Urothelium cell line (cell line): ENCODE measurements at regions not wholly inside any gene's neighbourhood (a gene's known extent, or its start where the extent isn't known, plus 50 kb on each side); places are given as distances from the start of the nearest gene placed in this dataset.

Experiments used
- DNase-seq: peaks from one replicate; pipeline ENCODE4 v3.0.0; 2011; ENCODE audit warnings: low spot score, mixed read lengths
- FAIRE-seq: peaks from 2 replicates; lab custom pipeline; 2011; peaks lifted over from hg19 to GRCh38; lab: Jason Lieb, UNC

DNA sequence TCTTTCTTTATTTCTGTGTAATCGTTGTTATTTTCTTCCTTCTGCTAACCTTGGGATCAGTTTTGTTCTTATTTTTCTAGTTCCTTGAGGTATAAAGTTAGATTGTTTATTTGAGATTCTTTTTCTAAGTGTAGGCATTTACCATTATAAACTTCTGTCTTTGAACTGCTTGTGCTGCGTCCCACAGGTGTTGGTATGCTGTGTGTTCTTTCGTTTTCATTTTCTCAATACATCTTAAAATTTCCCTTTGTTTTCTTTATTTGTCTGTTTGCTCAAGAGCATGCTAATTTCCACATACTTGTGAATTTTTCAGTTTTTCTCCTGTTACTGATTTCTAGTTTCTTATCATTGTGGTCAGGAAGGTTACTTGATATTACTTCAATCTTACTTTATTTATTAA is 873.8 kb upstream of the GCFC2 start:
- FAIRE-seq = no peak

DNA sequence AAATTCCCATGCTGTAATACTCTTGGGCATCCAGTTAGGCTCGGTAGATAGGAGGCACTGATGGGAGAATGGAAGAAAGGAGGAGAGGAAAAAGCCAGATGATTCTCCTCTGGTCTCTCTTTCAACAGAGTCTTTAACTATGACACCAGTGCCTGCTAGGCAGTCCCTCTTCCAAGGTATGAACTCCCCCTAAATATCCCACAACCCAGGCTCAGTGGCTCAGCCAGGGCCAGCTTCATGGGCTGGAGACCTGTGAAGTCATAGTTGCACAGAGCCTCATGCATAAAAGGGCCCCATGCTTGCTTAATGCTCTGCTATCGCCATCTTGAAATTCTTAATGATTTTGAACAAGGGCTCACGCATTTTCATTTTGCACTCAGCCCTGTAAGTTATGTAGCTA is 869.2 kb upstream of the GCFC2 start:
- no peak for FAIRE-seq
- no peak for DNase-seq

More for the DNA sequence above, 873.8 kb upstream of the GCFC2 start:
- DNase-seq = no peak

DNA sequence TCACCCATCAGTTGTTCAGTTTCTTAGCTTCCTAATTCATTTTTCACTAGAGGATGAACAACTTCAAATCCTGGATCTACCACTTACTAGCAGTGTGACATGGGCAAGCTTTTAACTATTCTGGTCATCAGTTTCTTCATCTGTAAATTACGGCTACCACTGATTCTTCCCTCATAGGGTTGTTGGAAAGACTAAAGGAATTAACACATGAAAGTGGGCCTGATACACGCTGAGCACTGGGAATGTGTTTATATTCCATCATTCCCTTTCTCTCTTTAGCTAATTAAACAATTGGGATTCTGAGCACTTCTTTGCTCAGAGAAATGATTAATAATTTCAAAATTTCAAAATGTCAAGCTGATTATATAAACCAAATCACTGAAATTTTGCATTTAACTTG is 862.3 kb upstream of the GCFC2 start:
- no peak for FAIRE-seq
- no peak for DNase-seq

DNA sequence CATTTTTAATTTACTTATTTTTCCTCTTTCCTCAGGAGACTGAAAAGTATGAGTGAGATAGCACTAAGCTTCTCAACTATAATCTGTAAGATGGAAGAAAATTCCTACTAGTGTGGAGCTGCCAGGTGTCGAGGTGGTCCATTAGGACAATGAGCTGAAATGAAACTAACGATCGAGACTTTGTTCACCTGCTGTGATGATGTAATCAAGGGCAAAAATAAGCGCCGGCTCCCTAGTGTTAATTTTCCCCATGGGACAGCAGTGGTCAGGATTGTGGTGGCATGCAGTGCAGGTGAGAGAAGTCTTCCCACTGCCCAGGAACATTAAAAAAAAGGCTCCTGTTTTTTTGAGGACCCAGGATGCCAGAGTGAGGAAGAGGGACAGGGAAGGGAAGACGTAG is 859.1 kb upstream of the GCFC2 start:
- no peak for FAIRE-seq

DNA sequence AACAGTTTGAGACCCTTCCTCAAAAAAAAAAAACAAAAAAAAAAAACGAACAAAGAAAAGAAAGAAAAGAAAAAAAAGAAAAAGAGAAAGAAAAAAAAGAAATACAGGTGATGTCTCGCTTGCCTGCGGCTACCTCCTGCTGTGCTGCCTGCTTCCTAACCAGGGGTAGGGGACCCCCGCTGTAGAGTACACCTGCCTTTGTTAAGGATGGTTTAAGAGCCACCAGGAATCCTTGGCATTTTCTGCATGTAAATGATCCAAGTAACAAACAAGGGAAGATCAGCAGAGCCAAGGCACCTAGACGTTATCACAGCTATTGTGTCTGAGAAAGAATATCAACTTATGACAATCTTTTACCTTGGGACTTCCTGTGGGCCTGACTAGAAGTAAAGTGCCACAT is 856.8 kb upstream of the GCFC2 start:
- FAIRE-seq (no peak), DNase-seq (no peak)

More for the DNA sequence above, 859.1 kb upstream of the GCFC2 start:
- DNase-seq = no peak

DNA sequence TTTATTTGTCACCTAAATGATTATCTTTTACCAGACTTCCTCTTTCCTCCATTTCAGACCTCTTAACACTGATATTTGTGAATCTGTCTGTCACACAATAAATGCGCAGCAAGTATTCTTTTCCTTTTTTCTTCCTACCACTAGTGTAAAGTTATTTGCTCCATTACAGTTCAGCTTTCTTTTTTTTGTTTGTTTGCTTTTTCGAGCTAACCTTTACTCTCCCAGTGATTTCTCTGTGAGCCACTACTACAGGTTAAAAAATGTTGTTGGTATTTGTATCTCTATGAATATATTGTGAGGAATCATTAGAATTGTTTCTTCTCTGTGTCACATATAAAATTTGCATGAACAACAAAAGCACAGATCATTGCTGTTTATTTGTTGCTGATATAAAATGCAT is 854.0 kb upstream of the GCFC2 start:
- DNase-seq (no peak), FAIRE-seq (no peak)

DNA sequence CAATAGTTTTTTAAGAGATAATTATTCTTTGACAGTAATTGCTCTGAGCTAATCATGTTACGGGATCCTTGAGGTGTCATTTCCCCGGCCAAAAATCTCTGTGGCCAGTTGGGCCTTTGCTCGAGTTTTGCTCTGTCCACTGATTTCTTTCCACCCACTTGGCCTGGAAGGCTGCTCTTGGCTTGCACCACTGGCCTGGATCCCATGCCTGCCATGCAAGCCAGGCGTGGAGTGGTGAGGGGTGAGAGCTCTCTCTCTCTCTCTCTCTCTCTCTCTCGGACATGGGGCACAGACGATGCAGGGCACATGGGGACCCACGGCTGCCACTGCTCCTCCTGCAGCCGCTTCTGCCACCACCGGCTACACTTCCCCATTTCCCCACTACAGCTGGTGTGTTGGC is 853.0 kb upstream of the GCFC2 start:
- DNase-seq (no peak), FAIRE-seq (no peak)

DNA sequence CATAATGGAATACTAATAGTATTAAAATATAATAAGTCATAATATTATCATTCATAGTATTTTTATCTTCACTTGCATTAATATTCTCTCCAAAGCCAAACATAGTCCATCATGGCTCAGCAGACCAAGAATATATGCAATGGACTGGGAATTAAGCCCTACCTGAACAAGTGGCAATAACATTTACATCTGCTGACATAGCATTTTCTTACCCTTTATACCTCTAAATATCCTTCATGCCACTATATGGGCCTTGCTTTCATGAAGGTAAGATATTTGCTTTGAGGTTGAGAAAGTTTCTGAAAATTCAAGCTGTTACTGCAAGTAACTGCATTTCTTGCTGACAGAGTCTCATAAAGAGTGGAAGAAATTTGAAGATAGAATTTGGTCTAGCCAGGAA is 847.4 kb upstream of the GCFC2 start:
- FAIRE-seq = peak; percentile 9
- DNase-seq = no peak

DNA sequence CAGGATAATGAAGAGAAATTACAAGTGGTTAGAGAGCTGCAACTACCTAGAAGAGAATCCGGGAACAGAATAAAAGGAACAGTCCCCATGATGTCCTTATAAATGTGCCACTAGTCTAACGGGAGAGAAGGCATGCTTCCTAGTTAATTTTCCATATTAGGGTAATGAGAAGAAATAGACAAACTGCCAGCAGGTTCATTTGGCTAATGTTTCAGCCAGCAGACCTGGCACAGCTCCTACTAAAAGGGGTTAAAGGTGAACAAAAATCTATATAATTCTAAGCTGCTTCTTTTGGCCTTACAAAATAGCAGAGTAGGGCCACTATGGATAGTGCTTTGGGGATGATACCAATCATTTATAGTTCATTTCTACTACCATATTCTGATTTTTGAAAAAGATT is 845.3 kb upstream of the GCFC2 start:
- no peak for DNase-seq
- FAIRE-seq = no peak

DNA sequence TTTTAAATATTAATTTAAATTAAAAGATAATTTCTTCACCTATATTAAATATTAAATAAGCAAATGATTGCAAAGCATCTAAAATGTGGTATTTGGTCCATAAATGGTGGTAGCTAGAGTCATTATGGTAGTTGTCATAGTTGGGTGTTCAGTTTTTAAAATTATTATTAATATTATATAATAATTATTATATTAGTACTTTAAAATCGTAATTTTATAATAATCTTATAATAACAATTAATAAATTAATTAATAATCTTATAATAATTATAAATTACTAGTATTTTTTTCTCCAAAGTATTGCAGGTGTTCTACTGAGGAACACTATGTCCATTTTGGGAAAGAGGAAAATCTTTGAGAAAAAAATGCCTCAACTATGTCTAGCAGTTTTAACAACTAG is 835.5 kb upstream of the GCFC2 start:
- no peak for FAIRE-seq
- no peak for DNase-seq

DNA sequence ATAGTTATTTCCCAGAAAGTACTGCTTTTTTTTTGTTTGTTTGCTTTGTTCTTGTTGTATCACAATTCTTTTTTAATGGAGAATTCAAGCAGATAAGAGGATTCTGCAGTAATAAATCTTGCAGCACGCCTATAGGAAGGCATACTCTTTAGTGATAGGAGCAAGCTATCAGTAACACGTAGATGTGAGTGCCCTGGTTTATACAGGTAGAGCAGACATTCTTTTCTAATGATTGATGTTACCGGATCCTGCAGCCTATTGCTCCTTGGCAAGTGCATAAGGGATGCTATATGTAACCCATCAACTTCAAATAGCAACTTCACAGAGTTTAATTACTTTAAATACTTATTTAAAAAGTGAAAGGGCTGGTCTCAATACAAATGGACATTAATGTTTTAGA is 834.2 kb upstream of the GCFC2 start:
- DNase-seq (no peak), FAIRE-seq (no peak)

DNA sequence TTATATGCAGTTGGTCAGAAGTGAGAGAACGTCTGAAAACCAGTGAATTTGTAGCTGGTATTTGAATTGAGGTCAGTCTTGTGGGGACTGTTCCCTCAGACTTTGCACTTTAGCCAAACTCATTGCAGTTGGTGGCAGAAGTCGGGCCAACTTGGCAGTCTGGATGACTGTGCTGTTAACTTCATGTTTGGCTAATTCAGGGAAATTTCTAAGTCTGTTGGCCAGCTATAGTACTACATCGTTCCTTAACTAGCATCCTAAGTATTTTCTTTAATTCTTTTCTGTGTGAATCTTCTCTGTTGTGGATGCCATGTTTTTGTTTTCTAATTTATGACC is 806.8 kb upstream of the GCFC2 start:
- DNase-seq (no peak), FAIRE-seq (no peak)

DNA sequence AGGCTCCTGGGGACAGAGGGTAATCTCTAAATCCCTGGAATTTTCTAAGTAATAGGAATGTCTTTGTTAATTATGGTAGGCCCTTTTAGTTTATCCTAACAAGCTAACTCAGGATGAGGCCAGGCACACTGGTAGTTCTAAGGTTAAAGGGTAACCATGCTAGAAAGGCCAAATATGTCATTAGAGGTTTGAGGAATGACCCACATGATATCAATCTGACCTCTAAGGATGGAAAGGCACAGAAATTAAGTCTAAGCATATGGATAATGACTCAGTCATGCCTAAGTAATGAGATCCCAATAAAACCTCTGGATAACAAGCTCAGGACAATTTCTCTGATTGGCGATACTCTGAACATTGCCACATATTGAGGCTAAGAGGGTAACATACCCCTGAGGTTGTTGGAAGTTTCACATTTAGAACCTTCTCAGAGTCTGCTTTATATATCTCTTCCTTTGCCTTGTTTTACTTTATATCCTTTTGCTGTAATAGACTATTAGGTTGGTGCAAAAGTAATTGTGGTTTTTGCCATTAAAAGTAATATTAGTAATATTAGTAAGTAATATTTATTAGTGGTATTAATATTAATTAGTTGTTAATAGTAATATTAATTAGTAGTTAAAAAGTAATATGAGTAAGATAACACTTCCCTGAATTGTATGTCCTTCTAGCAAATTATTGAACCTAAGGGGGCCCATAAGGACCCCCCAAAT is 806.3 kb upstream of the GCFC2 start:
- DNase-seq (no peak), FAIRE-seq (no peak)

DNA sequence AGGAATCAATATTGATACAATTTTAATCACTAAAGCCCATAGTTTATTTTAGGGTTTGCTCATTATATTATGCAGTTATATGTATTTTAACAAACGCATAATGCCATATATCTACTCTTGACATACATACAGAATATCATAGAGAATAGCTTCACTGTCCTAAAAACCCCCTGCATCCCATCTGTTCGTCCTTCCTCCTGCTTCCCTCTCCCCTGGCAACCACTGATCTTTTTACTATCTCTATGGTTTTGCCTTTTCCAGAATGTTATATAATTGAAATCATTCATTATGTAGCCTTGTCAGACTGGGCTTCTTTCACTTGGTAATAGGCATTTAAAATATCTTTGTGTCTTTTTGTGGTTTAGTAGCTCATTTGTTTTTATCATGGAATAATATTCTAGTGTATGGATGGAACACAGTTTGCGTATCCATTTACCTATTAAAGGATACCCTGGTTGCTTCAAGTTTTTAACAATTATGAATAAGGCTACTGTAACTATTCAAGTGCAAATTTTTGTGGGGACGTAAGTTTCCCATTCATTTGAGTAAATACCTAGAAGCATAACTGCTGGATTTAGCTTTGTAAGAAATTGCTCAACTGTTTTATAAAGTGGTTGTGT is 801.6 kb upstream of the GCFC2 start:
- FAIRE-seq = no peak
- DNase-seq = no peak

DNA sequence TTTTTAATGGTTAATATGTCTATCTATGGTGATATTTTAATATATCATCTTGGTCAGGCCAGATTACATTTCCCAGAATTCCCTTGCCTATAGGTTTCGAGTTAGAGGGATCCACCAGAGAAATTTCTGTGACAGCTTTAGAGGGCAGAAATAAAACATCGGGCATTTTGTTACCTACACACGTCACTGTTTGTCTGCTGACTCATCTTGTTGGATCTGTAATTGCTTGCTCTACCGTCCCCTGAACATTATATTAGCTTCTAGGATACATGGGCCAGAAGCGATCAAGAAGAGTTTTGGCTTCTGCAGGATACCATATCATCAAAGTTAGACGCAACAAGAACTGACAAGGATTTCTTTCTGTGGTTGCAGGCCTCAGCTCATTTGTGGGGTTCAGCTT is 795.8 kb upstream of the GCFC2 start:
- FAIRE-seq (no peak), DNase-seq (peak; percentile 37)

DNA sequence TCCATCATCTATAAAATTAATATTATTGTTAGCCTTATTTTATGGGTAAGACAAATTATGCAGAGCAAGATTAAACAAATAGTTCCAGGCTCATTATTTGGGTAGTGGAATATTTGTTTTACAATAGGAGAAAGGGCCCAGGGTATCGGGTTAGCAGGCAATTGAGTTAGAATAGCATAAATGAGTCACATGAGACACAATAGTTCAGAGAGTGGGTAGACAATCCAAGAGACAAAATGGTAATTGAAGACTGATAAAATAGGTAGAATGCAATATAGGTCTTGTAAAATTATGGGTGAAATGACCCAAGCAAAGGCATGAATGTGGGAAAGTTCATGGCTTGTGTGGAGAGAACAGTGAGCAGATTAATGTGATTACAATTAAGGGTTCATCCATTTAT is 790.9 kb upstream of the GCFC2 start:
- DNase-seq = no peak
- no peak for FAIRE-seq

DNA sequence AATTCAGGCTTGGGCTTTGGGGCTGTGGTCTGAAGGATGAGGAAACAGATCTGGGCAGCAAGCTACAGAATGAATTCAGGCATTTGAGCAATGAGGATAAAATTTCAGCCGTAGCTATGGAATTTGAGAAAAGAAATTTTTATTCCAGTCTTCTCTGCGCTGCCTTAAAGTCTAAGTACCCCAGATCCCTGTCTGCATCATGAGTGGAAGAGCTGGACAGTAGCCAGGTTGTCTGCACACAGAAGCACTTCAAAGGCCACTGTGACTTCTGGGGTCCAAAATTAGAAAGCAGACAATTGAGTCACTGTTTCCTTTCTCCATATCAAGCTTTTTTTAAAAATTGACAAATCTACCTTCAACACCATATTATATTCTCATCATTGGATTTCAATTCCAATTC is 787.6 kb upstream of the GCFC2 start:
- no peak for FAIRE-seq

DNA sequence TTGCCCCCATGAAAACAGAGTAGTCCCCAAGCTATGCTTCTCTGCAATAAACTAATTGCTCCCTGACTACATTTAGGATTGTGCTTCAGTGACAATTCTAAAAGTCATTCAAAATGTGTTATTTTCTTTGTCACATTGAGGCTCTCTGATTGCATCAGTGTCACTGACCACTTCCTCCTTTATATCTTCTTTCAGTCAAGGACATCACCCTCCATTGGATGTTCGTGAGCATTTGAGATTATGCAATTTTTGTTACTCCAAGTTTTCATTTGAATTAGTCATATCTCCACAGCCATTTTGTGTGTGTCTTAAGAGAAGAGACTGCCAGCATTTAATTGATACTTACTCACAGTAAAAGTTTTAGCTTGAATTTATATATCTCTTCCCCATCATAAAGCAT is 780.8 kb upstream of the GCFC2 start:
- no peak for DNase-seq
- no peak for FAIRE-seq

More for the DNA sequence above, 787.6 kb upstream of the GCFC2 start:
- no peak for DNase-seq

DNA sequence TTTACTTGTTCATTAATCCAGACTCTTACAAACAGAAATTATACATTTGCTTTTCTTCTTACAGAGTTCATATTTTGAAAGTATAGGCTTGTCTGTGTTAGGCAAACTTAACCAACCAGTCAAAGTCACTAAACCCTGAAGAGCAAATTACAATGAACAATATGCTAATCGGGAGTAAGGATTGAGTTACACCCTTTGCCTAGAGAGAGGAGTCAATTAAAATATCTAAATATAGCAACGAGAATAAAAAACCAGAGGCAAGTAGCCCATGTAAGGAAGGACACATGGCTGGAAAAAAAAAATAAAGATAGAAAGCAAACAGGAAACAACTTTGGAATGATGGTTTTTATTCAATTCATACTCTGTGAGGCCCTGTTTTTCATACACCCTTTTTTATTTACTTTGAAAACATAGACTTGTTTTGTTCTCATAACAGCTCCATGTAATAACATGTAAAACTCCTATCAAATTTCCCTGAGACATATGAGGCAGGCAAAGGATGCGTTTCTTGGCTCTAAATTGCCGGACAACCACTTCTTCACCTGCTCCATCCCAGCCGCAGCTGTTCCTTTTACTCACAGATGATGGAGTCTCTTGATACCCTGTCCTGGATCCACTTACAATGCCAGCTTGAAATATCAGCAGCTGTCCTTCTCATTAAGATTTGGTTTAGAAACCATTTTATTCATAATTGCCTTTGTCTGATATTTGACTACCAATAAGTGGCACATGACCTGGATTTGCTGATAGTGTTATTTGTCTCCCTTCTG is 767.7 kb upstream of the GCFC2 start:
- no peak for DNase-seq

DNA sequence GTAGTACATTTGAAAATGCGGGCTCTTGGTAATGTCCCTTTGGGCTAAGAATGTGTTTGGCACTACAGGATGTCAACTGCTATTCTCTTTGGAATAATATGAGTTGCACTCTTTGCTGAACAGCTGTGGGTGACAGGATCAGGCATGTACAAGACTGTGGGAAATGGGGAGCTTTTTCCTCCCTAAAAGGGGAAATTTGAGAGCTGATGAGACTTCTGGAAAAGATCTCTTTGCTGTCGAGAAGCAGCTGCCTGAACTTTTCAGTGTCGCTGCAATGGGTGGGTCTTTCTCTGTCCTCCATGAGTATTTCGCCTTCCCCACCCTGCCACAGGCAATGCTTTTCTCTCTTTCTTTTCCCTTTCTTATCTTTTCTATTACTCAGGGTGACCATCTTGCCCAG is 762.2 kb upstream of the GCFC2 start:
- no peak for DNase-seq
- no peak for FAIRE-seq

More for the DNA sequence above, 767.7 kb upstream of the GCFC2 start:
- no peak for FAIRE-seq

DNA sequence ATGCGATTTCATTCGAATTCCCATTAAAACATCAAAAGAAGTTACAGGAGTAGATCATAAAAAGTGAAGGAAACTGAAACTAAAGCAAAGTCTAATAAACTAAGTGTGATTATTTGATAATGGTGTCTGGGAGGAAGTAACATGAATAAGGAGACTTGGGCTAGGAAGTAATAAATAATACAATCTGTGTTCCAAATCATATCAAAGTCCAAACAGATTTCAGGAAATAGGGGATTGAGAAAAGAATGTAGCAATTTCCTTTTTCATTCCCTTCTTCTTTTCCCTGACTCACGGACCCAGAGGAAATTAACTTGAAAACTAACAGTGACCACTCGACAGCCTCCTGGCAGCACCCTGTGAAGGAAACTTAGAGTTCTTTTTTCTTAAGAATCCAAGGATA is 758.4 kb upstream of the GCFC2 start:
- FAIRE-seq (no peak), DNase-seq (no peak)

DNA sequence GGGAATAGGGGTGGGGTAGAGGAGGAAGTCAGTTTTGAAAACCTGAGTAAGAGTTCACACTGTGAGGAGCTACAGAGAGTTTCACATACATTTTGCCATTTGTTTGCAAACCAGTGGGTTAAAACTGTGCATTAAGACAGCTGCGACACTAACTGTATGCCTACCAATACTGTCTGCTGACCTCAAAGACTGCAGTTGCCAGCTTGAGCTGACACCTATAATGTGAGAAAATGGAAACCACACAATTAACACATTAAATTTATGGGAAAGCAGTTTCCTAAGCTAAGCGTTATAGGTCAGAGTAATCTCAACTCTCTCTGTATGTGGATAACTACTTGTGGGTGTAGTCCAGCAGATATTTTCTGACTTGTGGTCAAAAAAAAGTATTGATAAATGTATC is 756.6 kb upstream of the GCFC2 start:
- DNase-seq (no peak), FAIRE-seq (no peak)
